Right lobe of liver (tissue), 6 donors: ENCODE measurements at regions not wholly inside any gene's neighbourhood (a gene's known extent, or its start where the extent isn't known, plus 50 kb on each side); places are given as distances from the start of the nearest gene placed in this dataset.

Source experiments
- ATAC-seq, 4 donors: fragments of 200-7000 bp; cut with Tn5 transposase; one replicate each; pipeline ENCODE4 v1.9.1; 2020; ENCODE audit warnings: mild to moderate bottlenecking in 4 of 4, moderate library complexity in 4 of 4
- DNase-seq, 3 donors: peaks; one replicate each; pipeline ENCODE4 v3.0.0-alpha.2; 2020
- H3K27ac ChIP-seq, 3 donors: fragments of 200-600 bp; one replicate each; pipeline ENCODE4 v1.8.0; 2022
- H3K27me3 ChIP-seq, 2 donors: fragments of 200-600 bp; one replicate each; pipeline ENCODE4 v1.8.0; 2022
- H3K36me3 ChIP-seq, 4 donors: fragments of 200-600 bp; sonication (generic) in 1 of 4; one replicate each; pipeline versions ENCODE4 v1.5.1 to v1.8.0; 2017 to 2022; ENCODE audit warnings: control low read depth in 1 of 4
- H3K4me1 ChIP-seq, 4 donors: fragments of 200-600 bp; sonication (generic) in 1 of 4; one replicate each; pipeline versions ENCODE4 v1.5.1 to v1.8.0; 2017 to 2022; ENCODE audit warnings: control low read depth in 1 of 4
- H3K4me3 ChIP-seq, 3 donors: fragments of 200-600 bp; one replicate each; pipeline ENCODE4 v1.8.0; 2022
- H3K9me3 ChIP-seq, 4 donors: fragments of 200-600 bp; sonication (generic) in 1 of 4; one replicate each; pipeline versions ENCODE4 v1.5.1 to v1.8.0; 2017 to 2022; ENCODE audit warnings: control low read depth in 1 of 4
- CTCF ChIP-seq, 4 donors: fragments of 200-600 bp in 3 of 4; fragments of 450-650 bp in 1 of 4; IDR thresholded peaks; one replicate each; pipeline versions ENCODE4 v1.5.1 to v1.8.0; 2016 to 2022; ENCODE audit warnings: antibody characterized with exemption in 4 of 4, mild to moderate bottlenecking in 2 of 4
- POLR2A ChIP-seq: fragments of 450-650 bp; IDR thresholded peaks from one replicate; pipeline ENCODE4 v1.6.1; 2017; ENCODE audit warnings: antibody characterized with exemption, mild to moderate bottlenecking
- WGBS: methylation state at CpG from one replicate; pipeline ENCODE4 v1.1.6; 2018; ENCODE audit warnings: low coverage, low lambda C conversion rate; ENCODE audit not compliant: insufficient coverage; ENCODE audit errors: missing lambda C conversion rate; 5-methylcytosine and 5-hydroxymethylcytosine counted together
- intact Hi-C, 2 donors: fragments of 100-400 bp; cut with DNase I; formaldehyde crosslinking; loops; one replicate each; pipeline versions ENCODE4 v1.11.2 to v1.14.1; 2022
- donor health status: DM: no; HTN: yes; CAD: no.
- donor health status: DM: no; HTN: no; CAD: no.
- donor health status: DM: no; HTN: no; CAD: no.
- donor health status: DM: no; HTN: yes; CAD: no.
- donor health status: DM: no; HTN: yes; CAD: no.

GRCh38 chr2:17184512-17184911, 333.7 kb downstream of the RAD51AP2 start:
- 49% methylated on average over 2 of the region's 2 CpGs for WGBS
- no peak overlapping the region for H3K27ac ChIP-seq
- H3K36me3 ChIP-seq = no peaks in the 10 kb centered on the region
- no peak overlapping the region for H3K4me3 ChIP-seq
- H3K4me1 ChIP-seq = no peaks in the 10 kb centered on the region
- H3K27me3 ChIP-seq = no peaks in the 10 kb centered on the region
- no peak for TF ChIP-seq POLR2A
- TF ChIP-seq CTCF (IDR thresholded peaks at IDR 0.05) = no peak
- no peaks in the 10 kb centered on the region for H3K9me3 ChIP-seq
- ATAC-seq = no peak
- DNase-seq = no peak
- intact Hi-C loops = no loop called here

GRCh38 chr2:17182399-17182798, 335.8 kb downstream of the RAD51AP2 start:
- no peaks in the 10 kb centered on the region for H3K9me3 ChIP-seq
- H3K4me3 ChIP-seq = no peak overlapping the region
- intact Hi-C loops = no loop called here
- ATAC-seq = no peak
- no peaks in the 10 kb centered on the region for H3K27me3 ChIP-seq
- H3K4me1 ChIP-seq = no peaks in the 10 kb centered on the region
- no peaks in the 10 kb centered on the region for H3K36me3 ChIP-seq
- TF ChIP-seq CTCF (IDR thresholded peaks at IDR 0.05) (no peak), POLR2A (no peak)
- DNase-seq = no peak
- no peak overlapping the region for H3K27ac ChIP-seq

GRCh38 chr2:17181051-17181752, 337.0 kb downstream of the RAD51AP2 start:
- no peaks in the 10 kb centered on the region for H3K27me3 ChIP-seq
- H3K4me1 ChIP-seq = no peaks in the 10 kb centered on the region
- intact Hi-C loops = no loop called here
- TF ChIP-seq CTCF (IDR thresholded peaks at IDR 0.05) = no peak
- no peak for TF ChIP-seq POLR2A
- no peak for DNase-seq
- no peak overlapping the region for H3K4me3 ChIP-seq
- H3K36me3 ChIP-seq = no peaks in the 10 kb centered on the region
- no peak overlapping the region for H3K27ac ChIP-seq
- no peaks in the 10 kb centered on the region for H3K9me3 ChIP-seq
- ATAC-seq = no peak
- WGBS = 68% methylated on average over 3 of the region's 4 CpGs

GRCh38 chr2:17179145-17179808, 339.0 kb downstream of the RAD51AP2 start:
- no peaks in the 10 kb centered on the region for H3K36me3 ChIP-seq
- TF ChIP-seq POLR2A (no peak), CTCF (IDR thresholded peaks at IDR 0.05) (no peak)
- DNase-seq (no peak), ATAC-seq (no peak)
- WGBS = 70% methylated on average over 1 of the region's 1 CpG
- no peak overlapping the region for H3K27ac ChIP-seq
- H3K9me3 ChIP-seq = no peaks in the 10 kb centered on the region
- H3K4me1 ChIP-seq = no peaks in the 10 kb centered on the region
- H3K4me3 ChIP-seq = no peak overlapping the region
- intact Hi-C loops = no loop called here
- H3K27me3 ChIP-seq = no peaks in the 10 kb centered on the region
